ENCODE measurements at regions not wholly inside any gene's neighbourhood (a gene's known extent, or its start where the extent isn't known, plus 50 kb on each side); places are given as distances from the start of the nearest gene placed in this dataset.

- no peak for TF ChIP-seq POLR2AphosphoS5 (IDR thresholded peaks at IDR 0.05)
- TF ChIP-seq, protein P1, sequence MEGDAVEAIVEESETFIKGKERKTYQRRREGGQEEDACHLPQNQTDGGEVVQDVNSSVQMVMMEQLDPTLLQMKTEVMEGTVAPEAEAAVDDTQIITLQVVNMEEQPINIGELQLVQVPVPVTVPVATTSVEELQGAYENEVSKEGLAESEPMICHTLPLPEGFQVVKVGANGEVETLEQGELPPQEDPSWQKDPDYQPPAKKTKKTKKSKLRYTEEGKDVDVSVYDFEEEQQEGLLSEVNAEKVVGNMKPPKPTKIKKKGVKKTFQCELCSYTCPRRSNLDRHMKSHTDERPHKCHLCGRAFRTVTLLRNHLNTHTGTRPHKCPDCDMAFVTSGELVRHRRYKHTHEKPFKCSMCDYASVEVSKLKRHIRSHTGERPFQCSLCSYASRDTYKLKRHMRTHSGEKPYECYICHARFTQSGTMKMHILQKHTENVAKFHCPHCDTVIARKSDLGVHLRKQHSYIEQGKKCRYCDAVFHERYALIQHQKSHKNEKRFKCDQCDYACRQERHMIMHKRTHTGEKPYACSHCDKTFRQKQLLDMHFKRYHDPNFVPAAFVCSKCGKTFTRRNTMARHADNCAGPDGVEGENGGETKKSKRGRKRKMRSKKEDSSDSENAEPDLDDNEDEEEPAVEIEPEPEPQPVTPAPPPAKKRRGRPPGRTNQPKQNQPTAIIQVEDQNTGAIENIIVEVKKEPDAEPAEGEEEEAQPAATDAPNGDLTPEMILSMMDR (IDR thresholded peaks at IDR 0.05) = no peak
- TF ChIP-seq EP300 (IDR thresholded peaks at IDR 0.05) = no peak
- TF ChIP-seq POLR2A (IDR thresholded peaks at IDR 0.05) = no peak
Observed at GRCh38 chr10:51014680-51015389, 59.5 kb upstream of the PRKG1 start.

Measured in sigmoid colon (tissue), 4 donors.